ENCODE measurements at regions not wholly inside any gene's neighbourhood (a gene's known extent, or its start where the extent isn't known, plus 50 kb on each side); places are given as distances from the start of the nearest gene placed in this dataset.

- Histone ChIP-seq H3K36me3 (no peaks in the 10 kb centered on the region), H3K27me3 (no peaks in the 10 kb centered on the region), H3K27ac (no peak overlapping the region), H3K4me1 (no peaks in the 10 kb centered on the region), H3K9me3 (peaks cover 0 to 35% (median 14%) of the 10 kb centered on the region in 11 donors), H3K4me3 (no peak overlapping the region)
- no peak for TF ChIP-seq CTCF (IDR thresholded peaks at IDR 0.05)
- 77 to 78% methylated on average over 5 of the region's 5 CpGs for WGBS, 2 donors
- DNase-seq, result no peak
- intact Hi-C loops (cut with DNase I), result no loop called here
- ATAC-seq, result no peak
These were observed 437.4 kb downstream of the MTRR start for GRCh38 chr5:8306288-8306896.

GRCh38 chr5:8314965-8315364 lies 446.0 kb downstream of the MTRR start:
- H3K27ac ChIP-seq, result no peak overlapping the region
- no peak for DNase-seq
- H3K36me3 ChIP-seq, result no peaks in the 10 kb centered on the region
- H3K9me3 ChIP-seq, result peaks cover 0 to 19% (median 11%) of the 10 kb centered on the region in 11 donors
- no peaks in the 10 kb centered on the region for H3K4me1 ChIP-seq
- no peaks in the 10 kb centered on the region for H3K27me3 ChIP-seq
- H3K4me3 ChIP-seq, result no peak overlapping the region
- no peak for ATAC-seq
- WGBS, 2 donors, result 58 to 60% methylated on average over 3 of the region's 3 CpGs
- intact Hi-C loops (cut with DNase I), result no loop called here
- no peak for TF ChIP-seq CTCF (IDR thresholded peaks at IDR 0.05)

- TF ChIP-seq CTCF (IDR thresholded peaks at IDR 0.05), result no peak
- Histone ChIP-seq H3K27me3 (no peaks in the 10 kb centered on the region), H3K27ac (no peak overlapping the region), H3K36me3 (no peaks in the 10 kb centered on the region), H3K4me3 (no peak overlapping the region), H3K9me3 (peaks cover 0 to 8% (median 0%) of the 10 kb centered on the region in 11 donors), H3K4me1 (no peaks in the 10 kb centered on the region)
- intact Hi-C loops (cut with DNase I), result no loop called here
- DNase-seq (no peak), ATAC-seq (no peak)
- 26 to 27% methylated on average over 6 of the region's 6 CpGs for WGBS, 2 donors
These were observed 447.8 kb downstream of the MTRR start for GRCh38 chr5:8316608-8317280.

GRCh38 chr5:8317335-8317734 lies 448.4 kb downstream of the MTRR start:
- 79 to 90% methylated on average over 6 of the region's 6 CpGs for WGBS, 2 donors

More at GRCh38 chr5:8317335-8317734, 448.4 kb downstream of the MTRR start:
- Histone ChIP-seq H3K9me3 (peaks cover 0 to 8% (median 0%) of the 10 kb centered on the region in 11 donors), H3K36me3 (no peaks in the 10 kb centered on the region), H3K27ac (no peak overlapping the region), H3K4me1 (no peaks in the 10 kb centered on the region), H3K27me3 (no peaks in the 10 kb centered on the region), H3K4me3 (no peak overlapping the region)
- no peak for TF ChIP-seq CTCF (IDR thresholded peaks at IDR 0.05)
- DNase-seq, result no peak
- intact Hi-C loops (cut with DNase I), result no loop called here
- no peak for ATAC-seq

Data from heart right ventricle (tissue), 16 donors.